ENCODE measurements at regions not wholly inside any gene's neighbourhood (a gene's known extent, or its start where the extent isn't known, plus 50 kb on each side); places are given as distances from the start of the nearest gene placed in this dataset.

- no peak for FAIRE-seq
- no peak for DNase-seq (ENCODE audit: low read depth)
- Mint-ChIP-seq H3K36me3 (ENCODE audit: low read depth, unreplicated experiment) (no peaks in the 10 kb centered on the region), H3K27ac (ENCODE audit: unreplicated experiment) (no peak overlapping the region), H3K4me1 (ENCODE audit: low read depth, unreplicated experiment) (peaks cover 24% of the 10 kb centered on the region), H3K9me3 (ENCODE audit: unreplicated experiment) (no peaks in the 10 kb centered on the region), H3K4me3 (ENCODE audit: unreplicated experiment) (no peak overlapping the region), H3K27me3 (ENCODE audit: low read depth, unreplicated experiment) (no peaks in the 10 kb centered on the region)
- no peak overlapping the region for H3K4me2 ChIP-seq (ENCODE audit: low read length)
- H3K36me3 ChIP-seq (ENCODE audit: insufficient read depth, low read length), result no peaks in the 10 kb centered on the region
- no peaks in the 10 kb centered on the region for H3K79me2 ChIP-seq (ENCODE audit: insufficient read depth, low read length)
- no peaks in the 10 kb centered on the region for H3K9me3 ChIP-seq (ENCODE audit: insufficient read depth, low read depth, low read length)
- H4K20me1 ChIP-seq (ENCODE audit: insufficient read depth, low read length), result no peaks in the 10 kb centered on the region
- TF ChIP-seq EZH2 (IDR thresholded peaks at IDR 0.05; ENCODE audit: insufficient read depth, low read length) (no peak), CTCF (IDR thresholded peaks at IDR 0.05; ENCODE audit: insufficient read depth, low read depth, low read length) (no peak)
- H3K9ac ChIP-seq (ENCODE audit: low read length), result no peak overlapping the region
- no peaks in the 10 kb centered on the region for H3K4me1 ChIP-seq (ENCODE audit: insufficient read depth, low read length)
- no peak overlapping the region for H2AFZ ChIP-seq (ENCODE audit: low read depth, low read length)
- no peak overlapping the region for H3K27ac ChIP-seq (ENCODE audit: low read depth, low read length)
- H3K4me3 ChIP-seq (ENCODE audit: insufficient read depth, low read depth, low read length), result no peak overlapping the region
- no peaks in the 10 kb centered on the region for H3K27me3 ChIP-seq (ENCODE audit: insufficient read depth, low read length)
Measured at GRCh38 chr1:96075704-96076455, 645.7 kb upstream of the PTBP2 start.

GRCh38 chr1:96076589-96076988 lies 645.0 kb upstream of the PTBP2 start:
- DNase-seq (ENCODE audit: low read depth) (no peak), FAIRE-seq (no peak)
- H2AFZ ChIP-seq (ENCODE audit: low read depth, low read length), result no peak overlapping the region
- H3K27me3 Mint-ChIP-seq (ENCODE audit: low read depth, unreplicated experiment), result no peaks in the 10 kb centered on the region
- no peaks in the 10 kb centered on the region for H3K36me3 Mint-ChIP-seq (ENCODE audit: low read depth, unreplicated experiment)
- no peak overlapping the region for H3K27ac ChIP-seq (ENCODE audit: low read depth, low read length)
- H3K36me3 ChIP-seq (ENCODE audit: insufficient read depth, low read length), result no peaks in the 10 kb centered on the region
- no peak overlapping the region for H3K4me3 Mint-ChIP-seq (ENCODE audit: unreplicated experiment)
- peaks cover 24% of the 10 kb centered on the region for H3K4me1 Mint-ChIP-seq (ENCODE audit: low read depth, unreplicated experiment)
- H3K4me2 ChIP-seq (ENCODE audit: low read length), result no peak overlapping the region
- no peak overlapping the region for H3K27ac Mint-ChIP-seq (ENCODE audit: unreplicated experiment)
- no peak for TF ChIP-seq CTCF (IDR thresholded peaks at IDR 0.05; ENCODE audit: insufficient read depth, low read depth, low read length)
- TF ChIP-seq EZH2 (IDR thresholded peaks at IDR 0.05; ENCODE audit: insufficient read depth, low read length), result no peak
- H4K20me1 ChIP-seq (ENCODE audit: insufficient read depth, low read length), result no peaks in the 10 kb centered on the region
- H3K27me3 ChIP-seq (ENCODE audit: insufficient read depth, low read length), result no peaks in the 10 kb centered on the region
- no peak overlapping the region for H3K4me3 ChIP-seq (ENCODE audit: insufficient read depth, low read depth, low read length)
- no peaks in the 10 kb centered on the region for H3K4me1 ChIP-seq (ENCODE audit: insufficient read depth, low read length)
- H3K9me3 ChIP-seq (ENCODE audit: insufficient read depth, low read depth, low read length), result no peaks in the 10 kb centered on the region
- no peaks in the 10 kb centered on the region for H3K79me2 ChIP-seq (ENCODE audit: insufficient read depth, low read length)
- H3K9me3 Mint-ChIP-seq (ENCODE audit: unreplicated experiment), result no peaks in the 10 kb centered on the region
- no peak overlapping the region for H3K9ac ChIP-seq (ENCODE audit: low read length)

DNA sequence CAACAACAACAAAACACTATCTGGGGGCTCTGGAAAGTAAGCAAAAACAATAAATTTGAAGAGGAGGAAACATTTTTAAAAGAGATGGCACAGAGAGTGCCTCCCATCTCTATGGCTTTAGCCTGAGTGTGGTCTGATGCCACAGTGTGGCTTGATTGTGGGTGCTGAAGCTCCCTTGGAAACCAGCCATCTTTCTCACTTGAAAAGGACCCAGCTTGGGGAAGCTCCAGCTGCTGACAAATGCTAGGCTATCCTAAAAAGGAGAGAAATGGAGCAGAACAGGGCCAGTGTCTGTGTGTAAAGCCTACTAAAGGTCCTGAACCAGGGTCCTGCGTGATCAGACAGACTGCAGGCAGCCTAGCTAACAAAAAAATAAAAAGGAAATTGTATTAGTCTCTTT lies 642.0 kb upstream of the PTBP2 start:
- DNase-seq (ENCODE audit: low read depth) (no peak), FAIRE-seq (no peak)
- TF ChIP-seq EZH2 (IDR thresholded peaks at IDR 0.05; ENCODE audit: insufficient read depth, low read length) (no peak), CTCF (IDR thresholded peaks at IDR 0.05; ENCODE audit: insufficient read depth, low read depth, low read length) (no peak)
- Mint-ChIP-seq H3K4me1 (ENCODE audit: low read depth, unreplicated experiment) (peaks cover 16% of the 10 kb centered on the region), H3K36me3 (ENCODE audit: low read depth, unreplicated experiment) (no peaks in the 10 kb centered on the region), H3K27ac (ENCODE audit: unreplicated experiment) (no peak overlapping the region), H3K4me3 (ENCODE audit: unreplicated experiment) (no peak overlapping the region), H3K27me3 (ENCODE audit: low read depth, unreplicated experiment) (no peaks in the 10 kb centered on the region), H3K9me3 (ENCODE audit: unreplicated experiment) (no peaks in the 10 kb centered on the region)
- Histone ChIP-seq H3K79me2 (ENCODE audit: insufficient read depth, low read length) (no peaks in the 10 kb centered on the region), H3K4me1 (ENCODE audit: insufficient read depth, low read length) (no peaks in the 10 kb centered on the region), H4K20me1 (ENCODE audit: insufficient read depth, low read length) (no peaks in the 10 kb centered on the region), H3K36me3 (ENCODE audit: insufficient read depth, low read length) (no peaks in the 10 kb centered on the region), H3K9ac (ENCODE audit: low read length) (no peak overlapping the region), H3K4me3 (ENCODE audit: insufficient read depth, low read depth, low read length) (no peak overlapping the region), H3K27me3 (ENCODE audit: insufficient read depth, low read length) (no peaks in the 10 kb centered on the region), H2AFZ (ENCODE audit: low read depth, low read length) (no peak overlapping the region), H3K4me2 (ENCODE audit: low read length) (no peak overlapping the region), H3K9me3 (ENCODE audit: insufficient read depth, low read depth, low read length) (no peaks in the 10 kb centered on the region), H3K27ac (ENCODE audit: low read depth, low read length) (no peak overlapping the region)

Data from astrocyte (in vitro differentiated cells and primary cell).